ENCODE measurements at regions not wholly inside any gene's neighbourhood (a gene's known extent, or its start where the extent isn't known, plus 50 kb on each side); places are given as distances from the start of the nearest gene placed in this dataset.

GRCh38 chr14:51321036-51321435, 81.0 kb downstream of the TMX1 start (continued):
- no peak for TF ChIP-seq U2AF1 (optimal IDR thresholded peaks at IDR 0.05; ENCODE audit: low read depth, low read length)
- no peak for TF ChIP-seq TBL1XR1 (IDR thresholded peaks at IDR 0.05; ENCODE audit: borderline replicate concordance, low read length, partially characterized antibody)
- TF ChIP-seq ZNF33A (CRISPR knock-in tag; IDR thresholded peaks at IDR 0.05; ENCODE audit: borderline replicate concordance) = no peak
- no peak for TF ChIP-seq KLF15 (CRISPR knock-in tag; IDR thresholded peaks at IDR 0.05; ENCODE audit: borderline replicate concordance)
- TF ChIP-seq, protein P1, sequence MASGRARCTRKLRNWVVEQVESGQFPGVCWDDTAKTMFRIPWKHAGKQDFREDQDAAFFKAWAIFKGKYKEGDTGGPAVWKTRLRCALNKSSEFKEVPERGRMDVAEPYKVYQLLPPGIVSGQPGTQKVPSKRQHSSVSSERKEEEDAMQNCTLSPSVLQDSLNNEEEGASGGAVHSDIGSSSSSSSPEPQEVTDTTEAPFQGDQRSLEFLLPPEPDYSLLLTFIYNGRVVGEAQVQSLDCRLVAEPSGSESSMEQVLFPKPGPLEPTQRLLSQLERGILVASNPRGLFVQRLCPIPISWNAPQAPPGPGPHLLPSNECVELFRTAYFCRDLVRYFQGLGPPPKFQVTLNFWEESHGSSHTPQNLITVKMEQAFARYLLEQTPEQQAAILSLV (CRISPR knock-in tag; IDR thresholded peaks at IDR 0.05; ENCODE audit: borderline replicate concordance) = no peak
- no peak for TF ChIP-seq ZNF792 (CRISPR knock-in tag; IDR thresholded peaks at IDR 0.05)
- TF ChIP-seq GATAD1 (CRISPR knock-in tag; IDR thresholded peaks at IDR 0.05) = no peak
- TF ChIP-seq ASH2L (IDR thresholded peaks at IDR 0.05; ENCODE audit: insufficient read length, low read depth, low read length) = no peak
- TF ChIP-seq NAIF1 (CRISPR knock-in tag; IDR thresholded peaks at IDR 0.05; ENCODE audit: borderline replicate concordance) = no peak
- TF ChIP-seq JARID2 (CRISPR knock-in tag; IDR thresholded peaks at IDR 0.05; ENCODE audit: insufficient replicate concordance) = no peak

DNA sequence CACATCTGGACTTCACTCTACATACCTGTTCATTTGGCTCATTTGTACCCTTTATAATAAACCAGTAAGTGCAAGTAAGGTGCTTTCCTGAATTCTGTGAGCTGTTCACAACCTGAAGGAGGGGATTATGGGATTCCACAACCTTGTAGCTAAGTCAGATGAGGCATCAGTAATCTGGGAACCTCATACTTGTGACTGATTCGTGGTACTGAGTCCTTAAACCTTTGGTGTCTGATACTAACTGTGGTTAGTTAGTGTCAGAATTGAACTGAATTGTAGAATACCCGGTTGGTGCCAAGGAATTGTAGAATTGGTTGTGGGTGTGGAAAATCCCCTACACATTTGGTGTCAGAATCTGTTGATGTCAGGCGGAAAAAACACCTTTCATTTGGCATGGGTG, 83.4 kb downstream of the TMX1 start:
- intact Hi-C loops (cut with micrococcal nuclease; ENCODE audit: unreplicated experiment) (no loop called here), in situ Hi-C loops (cut with HindIII; ENCODE audit: extremely low pct_ligation_motif_present, low pct_unique_long_range_greater_than_20kb) (no loop called here)
- no TSS peak for BruUV-seq (replicated peaks)
- no peaks in the 10 kb centered on the region for H3K27me3 ChIP-seq (ENCODE audit: control insufficient read depth in 1 of 2, insufficient read depth in 2 of 2, low read length in 2 of 2)
- H3K9me3 ChIP-seq (ENCODE audit: low read length) = no peaks in the 10 kb centered on the region
- no peak for TF ChIP-seq ZNF350 (CRISPR knock-in tag; IDR thresholded peaks at IDR 0.05; ENCODE audit: borderline replicate concordance, low read depth)
- TF ChIP-seq SP140L (CRISPR knock-in tag; IDR thresholded peaks at IDR 0.05; ENCODE audit: borderline replicate concordance) = no peak
- no peak for TF ChIP-seq SNRNP70 (IDR thresholded peaks at IDR 0.05; ENCODE audit: low read depth, low read length)
- no peak for TF ChIP-seq PHF5A (CRISPR knock-in tag; IDR thresholded peaks at IDR 0.05; ENCODE audit: low read depth, unreplicated experiment)
- CTCF ChIA-PET (ENCODE audit: low intra/inter-chr PET ratio, low total read pairs) = no interaction called here
- no peak overlapping the region for H3K9ac ChIP-seq (ENCODE audit: insufficient read depth, low read depth, low read length)
- no peaks in the 10 kb centered on the region for H3K36me3 ChIP-seq (replicated peaks in 1 of 2; ENCODE audit: control insufficient read depth in 1 of 2, insufficient read depth in 2 of 2, low read length in 2 of 2)
- no peak for DNase-seq (ENCODE audit: low spot score)
- H3K79me2 ChIP-seq (ENCODE audit: insufficient read depth, low read length) = no peaks in the 10 kb centered on the region
- no peaks in the 10 kb centered on the region for H3K4me1 ChIP-seq (ENCODE audit: insufficient read depth, low read length)
- no peak overlapping the region for H3K4me2 ChIP-seq (ENCODE audit: low read depth, low read length)
- POLR2A ChIA-PET = no interaction called here
- ATAC-seq = no peak
- no peak overlapping the region for H2AFZ ChIP-seq (ENCODE audit: low read length)
- WGBS (ENCODE audit: low lambda C conversion rate) = 28% methylated on average over 3 of the region's 3 CpGs
- no peak for FAIRE-seq
- no peaks in the 10 kb centered on the region for H4K20me1 ChIP-seq (ENCODE audit: insufficient read depth, low read length)
- no peak overlapping the region for H3K4me3 ChIP-seq (replicated peaks in 1 of 3; ENCODE audit: insufficient read depth in 1 of 3, low read depth in 2 of 3, low read length in 3 of 3)
- no peak overlapping the region for H3K27ac ChIP-seq (ENCODE audit: extremely low read length, insufficient read depth, low read length)

Measured in HepG2 (cell line).